Tibial nerve (tissue), 4 donors: ENCODE measurements at regions not wholly inside any gene's neighbourhood (a gene's known extent, or its start where the extent isn't known, plus 50 kb on each side); places are given as distances from the start of the nearest gene placed in this dataset.

Experiments used
- CTCF ChIP-seq, 5 experiments: fragments of 200-600 bp in 3 of 5; fragments of 450-650 bp in 2 of 5; sonication (generic) in 3 of 5; IDR thresholded peaks; one replicate each; pipeline ENCODE4 v1.5.1; 2016 to 2019; ENCODE audit warnings: antibody characterized with exemption in 5 of 5, mild to moderate bottlenecking in 3 of 5, moderate library complexity in 2 of 5
- EP300 ChIP-seq, 2 donors: sonication (generic); formaldehyde crosslinking; IDR thresholded peaks; one replicate each; pipeline ENCODE4 v1.6.1; 2017; ENCODE audit warnings: antibody characterized with exemption in 2 of 2, mild to moderate bottlenecking in 1 of 2

GRCh38 chr4:117676153-117676552 is 358.1 kb upstream of the NDST3 start:
- TF ChIP-seq CTCF (IDR thresholded peaks at IDR 0.05) (no peak), EP300 (IDR thresholded peaks at IDR 0.05) (no peak)
